ENCODE measurements at regions not wholly inside any gene's neighbourhood (a gene's known extent, or its start where the extent isn't known, plus 50 kb on each side); places are given as distances from the start of the nearest gene placed in this dataset.

- no peaks in the 10 kb centered on the region for H3K36me3 Mint-ChIP-seq (ENCODE audit: insufficient read depth, unreplicated experiment)
- H3K27ac Mint-ChIP-seq (ENCODE audit: unreplicated experiment) = peak overlapping the region; percentile 33
- H3K4me1 ChIP-seq = peaks cover 19% of the 10 kb centered on the region
- peak in 1 of 2 experiments; percentile 25 for DNase-seq
- no peaks in the 10 kb centered on the region for H3K27me3 ChIP-seq (replicated peaks; ENCODE audit: control insufficient read depth, insufficient read depth, low read length)
- ChIA-PET POLR2A (no interaction called here), CTCF (interaction anchor here (0.6 kb wide), 1 partner anchor 514 kb away, joined by 3 read pairs; no protein-coding TSS in a partner anchor)
- no TSS peak for BruUV-seq (replicated peaks)
- peaks cover 24% of the 10 kb centered on the region for H3K4me1 Mint-ChIP-seq (ENCODE audit: low read depth, unreplicated experiment)
- H3K9me3 Mint-ChIP-seq (ENCODE audit: unreplicated experiment) = peaks cover 50% of the 10 kb centered on the region
- H3K36me3 ChIP-seq (ENCODE audit: control insufficient read depth, insufficient read depth, low read length) = no peaks in the 10 kb centered on the region
- no peaks in the 10 kb centered on the region for H3K27me3 Mint-ChIP-seq (ENCODE audit: insufficient read depth, unreplicated experiment)
- TF ChIP-seq CTCF (IDR thresholded peaks at IDR 0.05; ENCODE audit: insufficient read depth in 1 of 2, low read depth in 1 of 2, low read length in 1 of 2, severe bottlenecking in 1 of 2, unreplicated experiment in 1 of 2) = no peak
- no peak overlapping the region for H3K4me3 ChIP-seq (ENCODE audit: low read depth, low read length)
- H3K9me3 ChIP-seq = peaks cover 4% of the 10 kb centered on the region
- intact Hi-C loops (cut with micrococcal nuclease; ENCODE audit: unreplicated experiment) = loop anchor here (10.0 kb wide), 1 partner anchor 329 kb away; no protein-coding TSS in a partner anchor
- H3K4me3 Mint-ChIP-seq (ENCODE audit: unreplicated experiment) = peak overlapping the region; percentile 12
Observed at GRCh38 chr12:33314223-33314622, 125.4 kb downstream of the SYT10 start.

- POLR2A ChIA-PET = no interaction called here
- no peak overlapping the region for H3K4me3 ChIP-seq (ENCODE audit: low read depth, low read length)
- H3K27ac Mint-ChIP-seq (ENCODE audit: unreplicated experiment) = peak overlapping the region; percentile 33
- no peaks in the 10 kb centered on the region for H3K27me3 ChIP-seq (replicated peaks; ENCODE audit: control insufficient read depth, insufficient read depth, low read length)
- peaks cover 58% of the 10 kb centered on the region for H3K9me3 Mint-ChIP-seq (ENCODE audit: unreplicated experiment)
- peaks cover 30% of the 10 kb centered on the region for H3K4me1 Mint-ChIP-seq (ENCODE audit: low read depth, unreplicated experiment)
- peaks cover 19% of the 10 kb centered on the region for H3K4me1 ChIP-seq
- no peaks in the 10 kb centered on the region for H3K27me3 Mint-ChIP-seq (ENCODE audit: insufficient read depth, unreplicated experiment)
- H3K9me3 ChIP-seq = peaks cover 4% of the 10 kb centered on the region
- no TSS peak for BruUV-seq (replicated peaks)
- H3K36me3 Mint-ChIP-seq (ENCODE audit: insufficient read depth, unreplicated experiment) = no peaks in the 10 kb centered on the region
- TF ChIP-seq CTCF (IDR thresholded peaks at IDR 0.05; ENCODE audit: insufficient read depth in 1 of 2, low read depth in 1 of 2, low read length in 1 of 2, severe bottlenecking in 1 of 2, unreplicated experiment in 1 of 2) = no peak
- no peak overlapping the region for H3K4me3 Mint-ChIP-seq (ENCODE audit: unreplicated experiment)
- CTCF ChIA-PET = no interaction called here
- intact Hi-C loops (cut with micrococcal nuclease; ENCODE audit: unreplicated experiment) = loop anchor here (10.0 kb wide), 1 partner anchor 329 kb away; no protein-coding TSS in a partner anchor
- H3K36me3 ChIP-seq (ENCODE audit: control insufficient read depth, insufficient read depth, low read length) = no peaks in the 10 kb centered on the region
- no peak for DNase-seq
Observed at GRCh38 chr12:33313476-33313875, 126.1 kb downstream of the SYT10 start.

- POLR2A ChIA-PET = no interaction called here
- TF ChIP-seq CTCF (IDR thresholded peaks at IDR 0.05; ENCODE audit: insufficient read depth in 1 of 2, low read depth in 1 of 2, low read length in 1 of 2, severe bottlenecking in 1 of 2, unreplicated experiment in 1 of 2) = no peak
- no peaks in the 10 kb centered on the region for H3K36me3 ChIP-seq (ENCODE audit: control insufficient read depth, insufficient read depth, low read length)
- no peak for DNase-seq
- no peaks in the 10 kb centered on the region for H3K27me3 Mint-ChIP-seq (ENCODE audit: insufficient read depth, unreplicated experiment)
- H3K4me3 Mint-ChIP-seq (ENCODE audit: unreplicated experiment) = no peak overlapping the region
- intact Hi-C loops (cut with micrococcal nuclease; ENCODE audit: unreplicated experiment) = loop anchor here (10.0 kb wide), 1 partner anchor 326 kb away; no protein-coding TSS in a partner anchor
- peaks cover 45% of the 10 kb centered on the region for H3K9me3 Mint-ChIP-seq (ENCODE audit: unreplicated experiment)
- no peaks in the 10 kb centered on the region for H3K27me3 ChIP-seq (replicated peaks; ENCODE audit: control insufficient read depth, insufficient read depth, low read length)
- no TSS peak for BruUV-seq (replicated peaks)
- H3K9me3 ChIP-seq = peaks cover 4% of the 10 kb centered on the region
- no peak overlapping the region for H3K27ac Mint-ChIP-seq (ENCODE audit: unreplicated experiment)
- H3K36me3 Mint-ChIP-seq (ENCODE audit: insufficient read depth, unreplicated experiment) = no peaks in the 10 kb centered on the region
- H3K4me3 ChIP-seq (ENCODE audit: low read depth, low read length) = no peak overlapping the region
- H3K4me1 ChIP-seq = peaks cover 29% of the 10 kb centered on the region
- CTCF ChIA-PET = no interaction called here
- H3K4me1 Mint-ChIP-seq (ENCODE audit: low read depth, unreplicated experiment) = peaks cover 40% of the 10 kb centered on the region
Observed at GRCh38 chr12:33310471-33310870, 129.1 kb downstream of the SYT10 start.
